ENCODE measurements at regions not wholly inside any gene's neighbourhood (a gene's known extent, or its start where the extent isn't known, plus 50 kb on each side); places are given as distances from the start of the nearest gene placed in this dataset.

DNA sequence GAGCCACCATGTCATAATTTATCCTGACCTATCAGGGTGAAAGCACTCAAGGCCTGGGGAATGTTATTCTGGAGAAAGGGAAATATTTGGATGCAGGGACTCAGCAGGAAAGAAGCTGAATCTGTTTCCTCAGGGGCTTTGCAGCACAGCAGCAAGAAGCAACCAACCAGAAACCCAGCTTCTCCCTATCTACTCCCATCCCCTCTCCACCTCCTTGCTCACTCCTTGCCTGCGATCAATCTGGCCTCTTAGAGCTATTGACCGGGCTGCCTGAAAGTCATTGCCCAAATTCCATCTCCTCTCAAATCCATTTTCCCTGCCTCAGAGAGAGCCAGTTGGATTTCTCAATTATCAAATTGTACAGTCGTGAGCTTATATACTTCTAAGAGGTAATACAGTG, 542.0 kb upstream of the TRPC7 start:
- TF ChIP-seq, protein P1, sequence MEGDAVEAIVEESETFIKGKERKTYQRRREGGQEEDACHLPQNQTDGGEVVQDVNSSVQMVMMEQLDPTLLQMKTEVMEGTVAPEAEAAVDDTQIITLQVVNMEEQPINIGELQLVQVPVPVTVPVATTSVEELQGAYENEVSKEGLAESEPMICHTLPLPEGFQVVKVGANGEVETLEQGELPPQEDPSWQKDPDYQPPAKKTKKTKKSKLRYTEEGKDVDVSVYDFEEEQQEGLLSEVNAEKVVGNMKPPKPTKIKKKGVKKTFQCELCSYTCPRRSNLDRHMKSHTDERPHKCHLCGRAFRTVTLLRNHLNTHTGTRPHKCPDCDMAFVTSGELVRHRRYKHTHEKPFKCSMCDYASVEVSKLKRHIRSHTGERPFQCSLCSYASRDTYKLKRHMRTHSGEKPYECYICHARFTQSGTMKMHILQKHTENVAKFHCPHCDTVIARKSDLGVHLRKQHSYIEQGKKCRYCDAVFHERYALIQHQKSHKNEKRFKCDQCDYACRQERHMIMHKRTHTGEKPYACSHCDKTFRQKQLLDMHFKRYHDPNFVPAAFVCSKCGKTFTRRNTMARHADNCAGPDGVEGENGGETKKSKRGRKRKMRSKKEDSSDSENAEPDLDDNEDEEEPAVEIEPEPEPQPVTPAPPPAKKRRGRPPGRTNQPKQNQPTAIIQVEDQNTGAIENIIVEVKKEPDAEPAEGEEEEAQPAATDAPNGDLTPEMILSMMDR (IDR thresholded peaks at IDR 0.05), result no peak
- no peak for TF ChIP-seq POLR2A (IDR thresholded peaks at IDR 0.05)
